ENCODE measurements at regions not wholly inside any gene's neighbourhood (a gene's known extent, or its start where the extent isn't known, plus 50 kb on each side); places are given as distances from the start of the nearest gene placed in this dataset.

- no peak for DNase-seq
These were observed 109.5 kb upstream of the TMPO start for GRCh38 chr12:98405805-98406366.

- DNase-seq: no peak
These were observed 109.0 kb upstream of the TMPO start for GRCh38 chr12:98406378-98406777.

GRCh38 chr12:98408681-98409080, 106.7 kb upstream of the TMPO start:
- no peak for DNase-seq

GRCh38 chr12:98409548-98409947, 105.8 kb upstream of the TMPO start:
- no peak for DNase-seq

- DNase-seq: no peak
These were observed 105.0 kb upstream of the TMPO start for GRCh38 chr12:98410356-98410755.

- no peak for DNase-seq
These were observed 98.5 kb upstream of the TMPO start for GRCh38 chr12:98416845-98417244.

- no peak for DNase-seq
These were observed 98.1 kb upstream of the TMPO start for GRCh38 chr12:98417266-98417665.

- peak; percentile 79 for DNase-seq
These were observed 96.9 kb upstream of the TMPO start for GRCh38 chr12:98418357-98419075.

- no peak for DNase-seq
These were observed 96.2 kb upstream of the TMPO start for GRCh38 chr12:98419081-98419794.

- no peak for DNase-seq
These were observed 95.5 kb upstream of the TMPO start for GRCh38 chr12:98419795-98420404.

- no peak for DNase-seq
These were observed 94.9 kb upstream of the TMPO start for GRCh38 chr12:98420461-98420860.

GRCh38 chr12:98421316-98421715, 94.1 kb upstream of the TMPO start:
- no peak for DNase-seq

- no peak for DNase-seq
These were observed 93.0 kb upstream of the TMPO start for GRCh38 chr12:98422359-98422758.

- no peak for DNase-seq
These were observed 92.6 kb upstream of the TMPO start for GRCh38 chr12:98422812-98423211.

GRCh38 chr12:98423963-98424362, 91.4 kb upstream of the TMPO start:
- DNase-seq: no peak

- DNase-seq: peak; percentile 69
These were observed 90.5 kb upstream of the TMPO start for GRCh38 chr12:98424726-98425401.

- no peak for DNase-seq
These were observed 89.5 kb upstream of the TMPO start for GRCh38 chr12:98425859-98426258.

GRCh38 chr12:98431089-98431488, 84.3 kb upstream of the TMPO start:
- DNase-seq: no peak

- no peak for DNase-seq
These were observed 78.2 kb upstream of the TMPO start for GRCh38 chr12:98437166-98437565.

- DNase-seq: no peak
These were observed 77.4 kb upstream of the TMPO start for GRCh38 chr12:98437806-98438595.

- DNase-seq: no peak
These were observed 76.6 kb upstream of the TMPO start for GRCh38 chr12:98438656-98439230.

- DNase-seq: no peak
These were observed 75.9 kb upstream of the TMPO start for GRCh38 chr12:98439471-98439951.
